GM12878 (cell line): ENCODE measurements at regions not wholly inside any gene's neighbourhood (a gene's known extent, or its start where the extent isn't known, plus 50 kb on each side); places are given as distances from the start of the nearest gene placed in this dataset.
A peak's percentile ranks its signal among the peaks of the same experiment; 100 is the strongest.

Experiments
- ATF7 ChIP-seq: fragments of 450-650 bp; IDR thresholded peaks from 2 replicates; pipeline ENCODE4 v1.6.1; 2016; ENCODE audit warnings: low read depth, mild to moderate bottlenecking
- EGR1 ChIP-seq, 2 experiments: IDR thresholded peaks; 1 replicate in 1 of 2; 2 replicates in 1 of 2; pipeline ENCODE4 v1.6.1; 2011 to 2012; ENCODE audit warnings: low read depth in 2 of 2, low read length in 2 of 2, borderline replicate concordance in 1 of 2, mild to moderate bottlenecking in 1 of 2, moderate library complexity in 1 of 2
- FOXK2 ChIP-seq: fragments of 450-650 bp; IDR thresholded peaks from 2 replicates; pipeline ENCODE4 v1.6.1; 2017; ENCODE audit warnings: mild to moderate bottlenecking, moderate library complexity
- IKZF1 ChIP-seq: fragments of 450-650 bp; conservative IDR thresholded peaks from 2 replicates; pipeline ENCODE4 v1.6.1; 2017; ENCODE audit warnings: antibody characterized with exemption, mild to moderate bottlenecking
- IKZF2 ChIP-seq, 2 experiments: fragments of 450-650 bp; IDR thresholded peaks; 2 replicates each; pipeline ENCODE4 v1.6.1; 2017; ENCODE audit warnings: mild to moderate bottlenecking in 2 of 2, moderate library complexity in 2 of 2
- JUNB ChIP-seq: IDR thresholded peaks from 2 replicates; pipeline ENCODE4 v1.6.1; 2016; ENCODE audit warnings: antibody characterized with exemption, mild to moderate bottlenecking
- MEF2A ChIP-seq: IDR thresholded peaks from 2 replicates; pipeline ENCODE4 v1.6.1; 2011; ENCODE audit warnings: low read depth, mild to moderate bottlenecking, low read length, moderate library complexity; ENCODE audit not compliant: insufficient read depth
- MTA2 ChIP-seq: fragments of 450-650 bp; IDR thresholded peaks from 2 replicates; pipeline ENCODE4 v1.6.1; 2016; ENCODE audit warnings: low read depth, mild to moderate bottlenecking, moderate library complexity
- NR2C1 ChIP-seq: fragments of 450-650 bp; IDR thresholded peaks from 2 replicates; pipeline ENCODE4 v1.6.1; 2017; ENCODE audit warnings: antibody characterized with exemption, mild to moderate bottlenecking, moderate library complexity
- RCOR1 ChIP-seq: conservative IDR thresholded peaks from 2 replicates; pipeline ENCODE4 v1.6.1; 2012; ENCODE audit warnings: low read depth, low read length, improper control_type of control experiment
- TAF1 ChIP-seq: IDR thresholded peaks from 2 replicates; pipeline ENCODE4 v1.6.1; 2011; ENCODE audit warnings: mild to moderate bottlenecking, low read depth, low read length, borderline replicate concordance
- TBL1XR1 ChIP-seq: IDR thresholded peaks from 2 replicates; pipeline ENCODE4 v1.6.1; 2012; ENCODE audit warnings: low read depth, low read length, improper control_type of control experiment
- ZNF622 ChIP-seq: fragments of 450-650 bp; IDR thresholded peaks from 2 replicates; pipeline ENCODE4 v1.6.1; 2017; ENCODE audit warnings: mild to moderate bottlenecking, inconsistent platforms
- TF ChIP-seq, protein P1 (sequence below): fragments of 450-650 bp; IDR thresholded peaks from 2 replicates; pipeline ENCODE4 v1.6.1; 2016; ENCODE audit warnings: mild to moderate bottlenecking, moderate library complexity, borderline replicate concordance
- TF ChIP-seq, protein P2 (sequence below): fragments of 450-650 bp; IDR thresholded peaks from 2 replicates; pipeline ENCODE4 v1.6.1; 2018; ENCODE audit warnings: mild to moderate bottlenecking, low read depth, moderate library complexity; ENCODE audit not compliant: partially characterized antibody
- TF ChIP-seq, protein P3 (sequence below): IDR thresholded peaks from 2 replicates; pipeline ENCODE4 v1.6.1; 2011; ENCODE audit warnings: mild to moderate bottlenecking, low read depth, low read length, moderate library complexity; ENCODE audit not compliant: insufficient replicate concordance
- TF ChIP-seq, protein P4 (sequence below): fragments of 450-650 bp; IDR thresholded peaks from 2 replicates; pipeline ENCODE4 v1.6.1; 2017; ENCODE audit warnings: mild to moderate bottlenecking, moderate library complexity

DNA sequence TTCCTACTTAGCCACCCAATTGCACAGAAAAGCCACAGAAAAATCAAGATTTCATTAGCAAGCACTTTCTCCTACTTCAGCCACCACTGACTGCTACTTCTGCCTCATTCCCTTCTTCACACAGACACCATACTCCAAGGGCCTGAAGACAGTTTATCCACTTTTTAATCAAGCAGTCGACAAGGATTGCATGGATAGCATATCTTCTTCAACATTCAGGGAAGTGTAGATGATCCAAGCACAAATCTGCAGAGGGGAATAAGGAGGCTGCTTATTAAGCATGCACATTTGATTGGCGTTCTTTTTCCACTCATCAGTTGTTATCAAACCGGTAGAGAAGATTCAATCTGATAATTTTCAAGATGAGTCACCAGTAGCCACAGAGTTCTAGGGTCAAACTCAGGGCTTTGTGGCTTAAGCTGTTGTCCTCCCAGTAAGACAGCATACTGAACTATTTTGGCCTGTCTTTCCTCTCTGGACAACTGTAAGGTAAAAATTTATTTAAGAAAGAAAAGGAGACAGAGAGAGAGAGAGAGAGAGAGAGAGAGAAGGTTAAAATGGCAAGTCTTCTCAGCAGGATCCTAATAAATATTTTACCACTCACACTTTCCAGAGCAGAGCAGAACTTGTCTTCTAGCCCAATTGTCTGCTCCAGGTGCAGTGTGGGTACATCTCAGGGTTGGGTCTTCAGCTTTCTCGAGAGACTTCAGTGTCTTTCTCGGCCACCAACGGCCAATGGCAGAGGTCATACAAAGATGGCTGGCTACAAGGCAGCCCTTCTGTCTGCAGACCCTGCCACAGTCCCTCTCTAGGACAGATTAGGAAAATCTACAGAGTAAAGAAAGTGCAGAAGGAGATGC is 80.6 kb upstream of the BHLHE40 start (continued):
- TF ChIP-seq IKZF2 (IDR thresholded peaks at IDR 0.05) (peak; percentile 47 to 55; a peak in 2 of 4 replicates), RCOR1 (0 out of 2 replicates have a peak, but pooled peaks have one; percentile 50), FOXK2 (no peak), MTA2 (peak; percentile 72), EGR1 (IDR thresholded peaks at IDR 0.05; ENCODE audit: borderline replicate concordance in 1 of 2, low read depth in 2 of 2, low read length in 2 of 2) (no peak), ATF7 (0 out of 2 replicates have a peak, but pooled peaks have one; percentile 51), TAF1 (no peak), JUNB (peak; percentile 95), IKZF1 (peak; percentile 61; the same call in 1 of the 2 replicates), MEF2A (0 out of 2 replicates have a peak, but pooled peaks have one; percentile 57), TBL1XR1 (peak; percentile 86), NR2C1 (no peak), ZNF622 (no peak)
- TF ChIP-seq, protein P1, sequence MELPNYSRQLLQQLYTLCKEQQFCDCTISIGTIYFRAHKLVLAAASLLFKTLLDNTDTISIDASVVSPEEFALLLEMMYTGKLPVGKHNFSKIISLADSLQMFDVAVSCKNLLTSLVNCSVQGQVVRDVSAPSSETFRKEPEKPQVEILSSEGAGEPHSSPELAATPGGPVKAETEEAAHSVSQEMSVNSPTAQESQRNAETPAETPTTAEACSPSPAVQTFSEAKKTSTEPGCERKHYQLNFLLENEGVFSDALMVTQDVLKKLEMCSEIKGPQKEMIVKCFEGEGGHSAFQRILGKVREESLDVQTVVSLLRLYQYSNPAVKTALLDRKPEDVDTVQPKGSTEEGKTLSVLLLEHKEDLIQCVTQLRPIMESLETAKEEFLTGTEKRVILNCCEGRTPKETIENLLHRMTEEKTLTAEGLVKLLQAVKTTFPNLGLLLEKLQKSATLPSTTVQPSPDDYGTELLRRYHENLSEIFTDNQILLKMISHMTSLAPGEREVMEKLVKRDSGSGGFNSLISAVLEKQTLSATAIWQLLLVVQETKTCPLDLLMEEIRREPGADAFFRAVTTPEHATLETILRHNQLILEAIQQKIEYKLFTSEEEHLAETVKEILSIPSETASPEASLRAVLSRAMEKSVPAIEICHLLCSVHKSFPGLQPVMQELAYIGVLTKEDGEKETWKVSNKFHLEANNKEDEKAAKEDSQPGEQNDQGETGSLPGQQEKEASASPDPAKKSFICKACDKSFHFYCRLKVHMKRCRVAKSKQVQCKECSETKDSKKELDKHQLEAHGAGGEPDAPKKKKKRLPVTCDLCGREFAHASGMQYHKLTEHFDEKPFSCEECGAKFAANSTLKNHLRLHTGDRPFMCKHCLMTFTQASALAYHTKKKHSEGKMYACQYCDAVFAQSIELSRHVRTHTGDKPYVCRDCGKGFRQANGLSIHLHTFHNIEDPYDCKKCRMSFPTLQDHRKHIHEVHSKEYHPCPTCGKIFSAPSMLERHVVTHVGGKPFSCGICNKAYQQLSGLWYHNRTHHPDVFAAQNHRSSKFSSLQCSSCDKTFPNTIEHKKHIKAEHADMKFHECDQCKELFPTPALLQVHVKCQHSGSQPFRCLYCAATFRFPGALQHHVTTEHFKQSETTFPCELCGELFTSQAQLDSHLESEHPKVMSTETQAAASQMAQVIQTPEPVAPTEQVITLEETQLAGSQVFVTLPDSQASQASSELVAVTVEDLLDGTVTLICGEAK: no peak
- TF ChIP-seq, protein P2, sequence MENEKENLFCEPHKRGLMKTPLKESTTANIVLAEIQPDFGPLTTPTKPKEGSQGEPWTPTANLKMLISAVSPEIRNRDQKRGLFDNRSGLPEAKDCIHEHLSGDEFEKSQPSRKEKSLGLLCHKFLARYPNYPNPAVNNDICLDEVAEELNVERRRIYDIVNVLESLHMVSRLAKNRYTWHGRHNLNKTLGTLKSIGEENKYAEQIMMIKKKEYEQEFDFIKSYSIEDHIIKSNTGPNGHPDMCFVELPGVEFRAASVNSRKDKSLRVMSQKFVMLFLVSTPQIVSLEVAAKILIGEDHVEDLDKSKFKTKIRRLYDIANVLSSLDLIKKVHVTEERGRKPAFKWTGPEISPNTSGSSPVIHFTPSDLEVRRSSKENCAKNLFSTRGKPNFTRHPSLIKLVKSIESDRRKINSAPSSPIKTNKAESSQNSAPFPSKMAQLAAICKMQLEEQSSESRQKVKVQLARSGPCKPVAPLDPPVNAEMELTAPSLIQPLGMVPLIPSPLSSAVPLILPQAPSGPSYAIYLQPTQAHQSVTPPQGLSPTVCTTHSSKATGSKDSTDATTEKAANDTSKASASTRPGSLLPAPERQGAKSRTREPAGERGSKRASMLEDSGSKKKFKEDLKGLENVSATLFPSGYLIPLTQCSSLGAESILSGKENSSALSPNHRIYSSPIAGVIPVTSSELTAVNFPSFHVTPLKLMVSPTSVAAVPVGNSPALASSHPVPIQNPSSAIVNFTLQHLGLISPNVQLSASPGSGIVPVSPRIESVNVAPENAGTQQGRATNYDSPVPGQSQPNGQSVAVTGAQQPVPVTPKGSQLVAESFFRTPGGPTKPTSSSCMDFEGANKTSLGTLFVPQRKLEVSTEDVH: no peak
- TF ChIP-seq, protein P3, sequence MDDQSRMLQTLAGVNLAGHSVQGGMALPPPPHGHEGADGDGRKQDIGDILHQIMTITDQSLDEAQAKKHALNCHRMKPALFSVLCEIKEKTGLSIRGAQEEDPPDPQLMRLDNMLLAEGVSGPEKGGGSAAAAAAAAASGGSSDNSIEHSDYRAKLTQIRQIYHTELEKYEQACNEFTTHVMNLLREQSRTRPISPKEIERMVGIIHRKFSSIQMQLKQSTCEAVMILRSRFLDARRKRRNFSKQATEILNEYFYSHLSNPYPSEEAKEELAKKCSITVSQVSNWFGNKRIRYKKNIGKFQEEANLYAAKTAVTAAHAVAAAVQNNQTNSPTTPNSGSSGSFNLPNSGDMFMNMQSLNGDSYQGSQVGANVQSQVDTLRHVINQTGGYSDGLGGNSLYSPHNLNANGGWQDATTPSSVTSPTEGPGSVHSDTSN: peak; percentile 26
- TF ChIP-seq, protein P4, sequence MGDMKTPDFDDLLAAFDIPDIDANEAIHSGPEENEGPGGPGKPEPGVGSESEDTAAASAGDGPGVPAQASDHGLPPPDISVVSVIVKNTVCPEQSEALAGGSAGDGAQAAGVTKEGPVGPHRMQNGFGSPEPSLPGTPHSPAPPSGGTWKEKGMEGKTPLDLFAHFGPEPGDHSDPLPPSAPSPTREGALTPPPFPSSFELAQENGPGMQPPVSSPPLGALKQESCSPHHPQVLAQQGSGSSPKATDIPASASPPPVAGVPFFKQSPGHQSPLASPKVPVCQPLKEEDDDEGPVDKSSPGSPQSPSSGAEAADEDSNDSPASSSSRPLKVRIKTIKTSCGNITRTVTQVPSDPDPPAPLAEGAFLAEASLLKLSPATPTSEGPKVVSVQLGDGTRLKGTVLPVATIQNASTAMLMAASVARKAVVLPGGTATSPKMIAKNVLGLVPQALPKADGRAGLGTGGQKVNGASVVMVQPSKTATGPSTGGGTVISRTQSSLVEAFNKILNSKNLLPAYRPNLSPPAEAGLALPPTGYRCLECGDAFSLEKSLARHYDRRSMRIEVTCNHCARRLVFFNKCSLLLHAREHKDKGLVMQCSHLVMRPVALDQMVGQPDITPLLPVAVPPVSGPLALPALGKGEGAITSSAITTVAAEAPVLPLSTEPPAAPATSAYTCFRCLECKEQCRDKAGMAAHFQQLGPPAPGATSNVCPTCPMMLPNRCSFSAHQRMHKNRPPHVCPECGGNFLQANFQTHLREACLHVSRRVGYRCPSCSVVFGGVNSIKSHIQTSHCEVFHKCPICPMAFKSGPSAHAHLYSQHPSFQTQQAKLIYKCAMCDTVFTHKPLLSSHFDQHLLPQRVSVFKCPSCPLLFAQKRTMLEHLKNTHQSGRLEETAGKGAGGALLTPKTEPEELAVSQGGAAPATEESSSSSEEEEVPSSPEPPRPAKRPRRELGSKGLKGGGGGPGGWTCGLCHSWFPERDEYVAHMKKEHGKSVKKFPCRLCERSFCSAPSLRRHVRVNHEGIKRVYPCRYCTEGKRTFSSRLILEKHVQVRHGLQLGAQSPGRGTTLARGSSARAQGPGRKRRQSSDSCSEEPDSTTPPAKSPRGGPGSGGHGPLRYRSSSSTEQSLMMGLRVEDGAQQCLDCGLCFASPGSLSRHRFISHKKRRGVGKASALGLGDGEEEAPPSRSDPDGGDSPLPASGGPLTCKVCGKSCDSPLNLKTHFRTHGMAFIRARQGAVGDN: no peak
